Transverse colon (tissue), 4 donors: ENCODE measurements at regions not wholly inside any gene's neighbourhood (a gene's known extent, or its start where the extent isn't known, plus 50 kb on each side); places are given as distances from the start of the nearest gene placed in this dataset.

Experiments
- DNase-seq: peaks from one replicate; pipeline ENCODE4 v3.0.0-alpha.2; 2019
- H3K27ac ChIP-seq, 4 donors: fragments of 200-600 bp; sonication (generic); 2 replicates each; pipeline ENCODE4 v1.5.1; 2016 to 2018; ENCODE audit warnings: inconsistent platforms in 4 of 4
- H3K27me3 ChIP-seq: fragments of 200-600 bp; sonication (generic); 2 replicates; pipeline ENCODE4 v1.5.1; 2017; ENCODE audit warnings: inconsistent platforms
- H3K36me3 ChIP-seq, 4 donors: fragments of 200-600 bp; sonication (generic); 2 replicates each; pipeline ENCODE4 v1.5.1; 2017 to 2019; ENCODE audit warnings: inconsistent platforms in 4 of 4
- H3K4me1 ChIP-seq, 4 donors: fragments of 200-600 bp; sonication (generic); 2 replicates each; pipeline ENCODE4 v1.5.1; 2017 to 2020; ENCODE audit warnings: inconsistent platforms in 4 of 4
- H3K4me3 ChIP-seq, 4 donors: fragments of 200-600 bp; sonication (generic); 1 replicate in 1 of 4; 2 replicates in 3 of 4; pipeline versions ENCODE4 v1.5.1 to v1.6.1; 2017 to 2019; ENCODE audit warnings: inconsistent platforms in 4 of 4
- H3K9me3 ChIP-seq, 2 donors: fragments of 200-600 bp; sonication (generic); 2 replicates each; pipeline ENCODE4 v1.5.1; 2017 to 2019; ENCODE audit warnings: inconsistent platforms in 2 of 2
- CTCF ChIP-seq, 5 experiments: fragments of 200-600 bp in 3 of 5; fragments of 450-650 bp in 2 of 5; sonication (generic) in 3 of 5; IDR thresholded peaks; 1 replicate in 2 of 5; 2 replicates in 3 of 5; pipeline ENCODE4 v1.5.1; 2016 to 2017; ENCODE audit warnings: antibody characterized with exemption in 5 of 5, inconsistent platforms in 3 of 5, mild to moderate bottlenecking in 2 of 5, moderate library complexity in 1 of 5
- EP300 ChIP-seq: sonication (generic); formaldehyde crosslinking; IDR thresholded peaks from one replicate; pipeline ENCODE4 v1.6.1; 2017; ENCODE audit warnings: antibody characterized with exemption, low read depth
- POLR2A ChIP-seq: fragments of 450-650 bp; IDR thresholded peaks from one replicate; pipeline ENCODE4 v1.6.1; 2016; ENCODE audit warnings: antibody characterized with exemption, mild to moderate bottlenecking, moderate library complexity
- POLR2AphosphoS5 ChIP-seq, 3 donors: sonication (generic); formaldehyde crosslinking; IDR thresholded peaks; one replicate each; pipeline ENCODE4 v1.6.1; 2016; ENCODE audit warnings: antibody characterized with exemption in 3 of 3
- WGBS, 2 donors: methylation state at CpG; one replicate each; pipeline ENCODE4 v1.1.5; 2018; ENCODE audit warnings: low coverage in 1 of 2; 5-methylcytosine and 5-hydroxymethylcytosine counted together
- in situ Hi-C, 4 donors: fragments of 200-750 bp; cut with MboI; loops; one replicate each; pipeline versions ENCODE4 v1.15.0 to v1.15.1; 2017; ENCODE audit warnings: low sequenced_read_pairs in 3 of 4, low pct_ligation_motif_present in 1 of 4, low pct_unique_long_range_greater_than_20kb in 1 of 4
- intact Hi-C: fragments of 100-400 bp; cut with DNase I; formaldehyde crosslinking; loops from one replicate; pipeline ENCODE4 v1.15.1; 2023; ENCODE audit warnings: low total_unique reads

GRCh38 chr1:198902655-198903054 is 263.8 kb downstream of the PTPRC start:
- Histone ChIP-seq H3K36me3 (no peaks in the 10 kb centered on the region), H3K9me3 (no peaks in the 10 kb centered on the region), H3K27ac (no peak overlapping the region), H3K4me1 (peaks cover 0 to 7% (median 0%) of the 10 kb centered on the region in 4 donors), H3K4me3 (no peak overlapping the region), H3K27me3 (no peaks in the 10 kb centered on the region)
- no peak for DNase-seq
- 94 to 95% methylated on average over 4 to 5 of the region's 5 CpGs for WGBS, 2 donors
- in situ Hi-C loops (no loop called here), intact Hi-C loops (no loop called here)
- TF ChIP-seq EP300 (no peak), CTCF (IDR thresholded peaks at IDR 0.05) (no peak), POLR2AphosphoS5 (IDR thresholded peaks at IDR 0.05) (no peak), POLR2A (no peak)

DNA sequence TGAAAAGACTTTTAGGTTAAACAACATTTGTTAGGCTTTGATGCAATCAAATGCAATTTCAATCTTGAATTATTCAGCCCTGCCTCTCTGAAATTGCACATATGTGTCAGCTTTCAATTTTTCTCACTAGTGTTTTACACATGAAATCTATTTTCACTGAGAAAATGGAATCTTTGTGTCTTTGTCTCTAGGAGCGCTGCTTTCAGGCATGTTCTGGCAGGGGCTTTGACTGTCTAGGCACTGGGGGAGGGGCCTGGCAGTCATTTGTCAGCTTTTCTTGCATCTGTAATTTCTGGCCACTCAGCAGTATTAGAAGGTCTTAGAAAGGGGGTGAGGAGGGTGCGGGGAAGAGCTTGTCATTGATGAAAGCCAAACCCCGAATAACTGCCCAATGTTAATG is 264.4 kb downstream of the PTPRC start:
- H3K4me1 ChIP-seq = peaks cover 0 to 7% (median 0%) of the 10 kb centered on the region in 4 donors
- H3K36me3 ChIP-seq = no peaks in the 10 kb centered on the region
- intact Hi-C loops (no loop called here), in situ Hi-C loops (no loop called here)
- no peak overlapping the region for H3K4me3 ChIP-seq
- H3K9me3 ChIP-seq = no peaks in the 10 kb centered on the region
- 86% methylated on average over 1 to 3 of the region's 3 CpGs for WGBS, 2 donors
- no peak for DNase-seq
- H3K27ac ChIP-seq = no peak overlapping the region
- no peak for TF ChIP-seq POLR2AphosphoS5 (IDR thresholded peaks at IDR 0.05)
- TF ChIP-seq POLR2A = no peak
- TF ChIP-seq CTCF (IDR thresholded peaks at IDR 0.05) = no peak
- no peaks in the 10 kb centered on the region for H3K27me3 ChIP-seq

DNA sequence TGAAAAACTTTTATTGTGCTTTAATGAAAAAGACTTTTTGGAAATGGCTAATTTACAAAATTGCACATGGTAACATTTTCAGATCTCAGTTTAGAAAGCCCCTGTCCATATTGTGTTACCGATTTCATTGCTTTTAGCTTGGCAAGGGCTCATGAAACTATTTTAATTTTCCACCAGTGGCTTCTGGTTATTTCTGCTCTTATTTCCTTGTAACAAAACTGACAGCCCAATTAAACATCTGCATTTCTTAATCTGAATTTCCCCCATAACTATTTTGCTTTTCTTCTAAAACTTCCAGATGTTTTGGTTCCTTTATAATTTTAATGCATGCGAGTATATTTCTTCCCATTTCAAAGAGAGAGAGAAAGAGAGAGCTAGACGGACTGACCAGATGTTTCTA is 264.8 kb downstream of the PTPRC start:
- 77 to 83% methylated on average over 3 of the region's 3 CpGs for WGBS, 2 donors
- intact Hi-C loops (no loop called here), in situ Hi-C loops (no loop called here)
- Histone ChIP-seq H3K27ac (no peak overlapping the region), H3K27me3 (no peaks in the 10 kb centered on the region), H3K36me3 (no peaks in the 10 kb centered on the region), H3K4me1 (peaks cover 0 to 7% (median 0%) of the 10 kb centered on the region in 4 donors), H3K4me3 (no peak overlapping the region), H3K9me3 (no peaks in the 10 kb centered on the region)
- TF ChIP-seq POLR2A (no peak), EP300 (no peak), CTCF (IDR thresholded peaks at IDR 0.05) (no peak), POLR2AphosphoS5 (IDR thresholded peaks at IDR 0.05) (no peak)
- DNase-seq = no peak

DNA sequence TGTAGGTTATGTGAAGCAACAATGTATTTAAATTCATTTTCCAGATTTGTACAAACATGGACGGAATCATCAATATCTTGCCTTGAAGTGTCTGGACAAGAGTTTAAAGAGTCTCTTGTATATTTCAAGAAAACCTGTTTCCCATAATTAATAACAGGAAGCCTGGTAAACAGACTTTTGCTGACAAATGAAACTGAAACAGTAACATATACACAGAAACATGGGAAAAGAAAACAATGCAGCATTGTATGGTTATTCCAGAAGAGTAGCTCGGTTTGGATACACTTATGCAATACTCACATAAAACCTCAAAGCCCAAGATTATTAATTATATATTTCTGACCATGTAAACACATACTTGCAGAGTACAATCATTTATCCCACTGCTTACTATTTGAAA is 265.5 kb downstream of the PTPRC start:
- 55% methylated on average over 2 of the region's 2 CpGs for WGBS, 2 donors
- no peaks in the 10 kb centered on the region for H3K36me3 ChIP-seq
- intact Hi-C loops = no loop called here

More for the DNA sequence above, 265.5 kb downstream of the PTPRC start:
- Histone ChIP-seq H3K4me1 (peaks cover 0 to 7% (median 0%) of the 10 kb centered on the region in 4 donors), H3K4me3 (no peak overlapping the region), H3K9me3 (no peaks in the 10 kb centered on the region), H3K27me3 (no peaks in the 10 kb centered on the region), H3K27ac (no peak overlapping the region)
- DNase-seq = no peak
- TF ChIP-seq CTCF (IDR thresholded peaks at IDR 0.05) = no peak
- TF ChIP-seq EP300 = no peak
- TF ChIP-seq POLR2AphosphoS5 (IDR thresholded peaks at IDR 0.05) = no peak
- no peak for TF ChIP-seq POLR2A
- in situ Hi-C loops = no loop called here
